Neural cell (in vitro differentiated cells): ENCODE measurements at regions not wholly inside any gene's neighbourhood (a gene's known extent, or its start where the extent isn't known, plus 50 kb on each side); places are given as distances from the start of the nearest gene placed in this dataset.

ENCODE experiments used
- EP300 ChIP-seq: fragments of 450-650 bp; conservative IDR thresholded peaks from 2 replicates; pipeline ENCODE4 v1.6.1; 2014; ENCODE audit warnings: antibody characterized with exemption, mild to moderate bottlenecking, moderate library complexity; ENCODE audit not compliant: poor library complexity, severe bottlenecking
- EZH2 ChIP-seq: fragments of 200-600, 300-800 bp; shearing (Covaris generic), sonication (generic); IDR thresholded peaks from 2 replicates; pipeline ENCODE4 v1.6.1; 2014; ENCODE audit warnings: antibody characterized with exemption, low read length, borderline replicate concordance, mild to moderate bottlenecking; ENCODE audit not compliant: insufficient read depth, poor library complexity, severe bottlenecking
- MXI1 ChIP-seq: fragments of 450-650 bp; conservative IDR thresholded peaks from 2 replicates; pipeline ENCODE4 v1.6.1; 2014; ENCODE audit warnings: antibody characterized with exemption, mild to moderate bottlenecking; ENCODE audit not compliant: poor library complexity, severe bottlenecking
- POLR2AphosphoS5 ChIP-seq: IDR thresholded peaks from 2 replicates; pipeline ENCODE4 v1.6.1; 2012
- SMC3 ChIP-seq: fragments of 450-650 bp; conservative IDR thresholded peaks from 2 replicates; pipeline ENCODE4 v1.6.1; 2014; ENCODE audit warnings: antibody characterized with exemption, mild to moderate bottlenecking, moderate library complexity; ENCODE audit not compliant: poor library complexity
- TAF1 ChIP-seq: IDR thresholded peaks from 2 replicates; pipeline ENCODE4 v1.6.1; 2012; ENCODE audit warnings: low read depth
- TF ChIP-seq, protein P1 (sequence below): fragments of 450-650 bp; IDR thresholded peaks from 2 replicates; pipeline ENCODE4 v1.5.1; 2014; ENCODE audit warnings: antibody characterized with exemption, mild to moderate bottlenecking, moderate library complexity; ENCODE audit not compliant: poor library complexity, severe bottlenecking
- TF ChIP-seq, protein P2 (sequence below): IDR thresholded peaks from 2 replicates; pipeline ENCODE4 v1.6.1; 2012; ENCODE audit warnings: borderline replicate concordance

DNA sequence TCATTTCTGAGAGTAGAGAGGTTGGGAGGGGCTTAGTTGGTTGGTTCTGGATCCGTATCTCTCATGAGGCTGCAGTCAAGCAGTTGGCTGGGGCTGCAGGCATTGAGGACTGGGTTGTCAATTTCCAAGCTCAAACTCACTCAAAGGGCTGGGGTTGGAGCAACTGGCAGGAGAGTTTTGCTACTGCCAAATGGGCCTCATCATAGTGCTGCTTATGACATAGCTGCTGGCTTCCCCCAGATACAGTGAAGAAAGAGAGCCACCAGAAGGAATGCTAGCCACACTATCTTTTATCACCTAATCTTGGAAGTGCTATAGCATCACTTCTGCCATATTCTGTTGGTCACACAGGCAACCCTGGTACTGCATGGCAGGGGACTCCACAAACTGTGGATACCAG, 363.5 kb upstream of the USP24 start:
- TF ChIP-seq EZH2, result no peak
- TF ChIP-seq, protein P1, sequence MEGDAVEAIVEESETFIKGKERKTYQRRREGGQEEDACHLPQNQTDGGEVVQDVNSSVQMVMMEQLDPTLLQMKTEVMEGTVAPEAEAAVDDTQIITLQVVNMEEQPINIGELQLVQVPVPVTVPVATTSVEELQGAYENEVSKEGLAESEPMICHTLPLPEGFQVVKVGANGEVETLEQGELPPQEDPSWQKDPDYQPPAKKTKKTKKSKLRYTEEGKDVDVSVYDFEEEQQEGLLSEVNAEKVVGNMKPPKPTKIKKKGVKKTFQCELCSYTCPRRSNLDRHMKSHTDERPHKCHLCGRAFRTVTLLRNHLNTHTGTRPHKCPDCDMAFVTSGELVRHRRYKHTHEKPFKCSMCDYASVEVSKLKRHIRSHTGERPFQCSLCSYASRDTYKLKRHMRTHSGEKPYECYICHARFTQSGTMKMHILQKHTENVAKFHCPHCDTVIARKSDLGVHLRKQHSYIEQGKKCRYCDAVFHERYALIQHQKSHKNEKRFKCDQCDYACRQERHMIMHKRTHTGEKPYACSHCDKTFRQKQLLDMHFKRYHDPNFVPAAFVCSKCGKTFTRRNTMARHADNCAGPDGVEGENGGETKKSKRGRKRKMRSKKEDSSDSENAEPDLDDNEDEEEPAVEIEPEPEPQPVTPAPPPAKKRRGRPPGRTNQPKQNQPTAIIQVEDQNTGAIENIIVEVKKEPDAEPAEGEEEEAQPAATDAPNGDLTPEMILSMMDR, result no peak
- no peak for TF ChIP-seq EP300
- TF ChIP-seq POLR2AphosphoS5, result no peak
- no peak for TF ChIP-seq SMC3
- TF ChIP-seq, protein P2, sequence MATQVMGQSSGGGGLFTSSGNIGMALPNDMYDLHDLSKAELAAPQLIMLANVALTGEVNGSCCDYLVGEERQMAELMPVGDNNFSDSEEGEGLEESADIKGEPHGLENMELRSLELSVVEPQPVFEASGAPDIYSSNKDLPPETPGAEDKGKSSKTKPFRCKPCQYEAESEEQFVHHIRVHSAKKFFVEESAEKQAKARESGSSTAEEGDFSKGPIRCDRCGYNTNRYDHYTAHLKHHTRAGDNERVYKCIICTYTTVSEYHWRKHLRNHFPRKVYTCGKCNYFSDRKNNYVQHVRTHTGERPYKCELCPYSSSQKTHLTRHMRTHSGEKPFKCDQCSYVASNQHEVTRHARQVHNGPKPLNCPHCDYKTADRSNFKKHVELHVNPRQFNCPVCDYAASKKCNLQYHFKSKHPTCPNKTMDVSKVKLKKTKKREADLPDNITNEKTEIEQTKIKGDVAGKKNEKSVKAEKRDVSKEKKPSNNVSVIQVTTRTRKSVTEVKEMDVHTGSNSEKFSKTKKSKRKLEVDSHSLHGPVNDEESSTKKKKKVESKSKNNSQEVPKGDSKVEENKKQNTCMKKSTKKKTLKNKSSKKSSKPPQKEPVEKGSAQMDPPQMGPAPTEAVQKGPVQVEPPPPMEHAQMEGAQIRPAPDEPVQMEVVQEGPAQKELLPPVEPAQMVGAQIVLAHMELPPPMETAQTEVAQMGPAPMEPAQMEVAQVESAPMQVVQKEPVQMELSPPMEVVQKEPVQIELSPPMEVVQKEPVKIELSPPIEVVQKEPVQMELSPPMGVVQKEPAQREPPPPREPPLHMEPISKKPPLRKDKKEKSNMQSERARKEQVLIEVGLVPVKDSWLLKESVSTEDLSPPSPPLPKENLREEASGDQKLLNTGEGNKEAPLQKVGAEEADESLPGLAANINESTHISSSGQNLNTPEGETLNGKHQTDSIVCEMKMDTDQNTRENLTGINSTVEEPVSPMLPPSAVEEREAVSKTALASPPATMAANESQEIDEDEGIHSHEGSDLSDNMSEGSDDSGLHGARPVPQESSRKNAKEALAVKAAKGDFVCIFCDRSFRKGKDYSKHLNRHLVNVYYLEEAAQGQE, result no peak
- TF ChIP-seq MXI1, result no peak
- TF ChIP-seq TAF1, result no peak
